PFSK-1 (cell line): ENCODE measurements at regions not wholly inside any gene's neighbourhood (a gene's known extent, or its start where the extent isn't known, plus 50 kb on each side); places are given as distances from the start of the nearest gene placed in this dataset.

ENCODE experiments used
- FOXP2 ChIP-seq: optimal IDR thresholded peaks from 2 replicates; pipeline ENCODE3; 2011; ENCODE audit warnings: borderline replicate concordance, control low read depth, inconsistent platforms; ENCODE audit not compliant: insufficient read depth; ENCODE audit errors: extremely low read length, extremely low read depth
- POLR2AphosphoS5 ChIP-seq: IDR thresholded peaks from 2 replicates; pipeline ENCODE4 v1.6.1; 2012; ENCODE audit warnings: low read depth, mild to moderate bottlenecking, control low read depth, low read length, moderate library complexity
- REST ChIP-seq, 2 experiments: IDR thresholded peaks; 2 replicates each; pipeline versions ENCODE4 v1.6.1 to v1.8.0; 2011 to 2012; ENCODE audit warnings: low read depth in 2 of 2, low read length in 2 of 2, control low read depth in 1 of 2, inconsistent platforms in 1 of 2, mild to moderate bottlenecking in 1 of 2, moderate library complexity in 1 of 2; ENCODE audit not compliant: insufficient read depth in 1 of 2
- SIN3A ChIP-seq: IDR thresholded peaks from 2 replicates; pipeline ENCODE4 v1.6.1; 2012; ENCODE audit warnings: mild to moderate bottlenecking, low read length, moderate library complexity, borderline replicate concordance; ENCODE audit not compliant: insufficient read depth
- TAF1 ChIP-seq: IDR thresholded peaks from 2 replicates; pipeline ENCODE4 v1.6.1; 2012; ENCODE audit warnings: low read length, control low read depth, borderline replicate concordance; ENCODE audit not compliant: insufficient read depth

GRCh38 chr14:56040121-56040520, 78.1 kb upstream of the PELI2 start:
- TF ChIP-seq FOXP2 (no peak), POLR2AphosphoS5 (no peak), SIN3A (no peak), REST (IDR thresholded peaks at IDR 0.05; ENCODE audit: insufficient read depth in 1 of 2, low read depth in 2 of 2, low read length in 2 of 2) (no peak), TAF1 (no peak)

GRCh38 chr14:56044196-56044595, 74.0 kb upstream of the PELI2 start:
- no peak for TF ChIP-seq POLR2AphosphoS5
- TF ChIP-seq FOXP2 = no peak
- TF ChIP-seq TAF1 = no peak
- TF ChIP-seq REST (IDR thresholded peaks at IDR 0.05; ENCODE audit: insufficient read depth in 1 of 2, low read depth in 2 of 2, low read length in 2 of 2) = no peak
- TF ChIP-seq SIN3A = no peak

- TF ChIP-seq TAF1 (no peak), POLR2AphosphoS5 (no peak), REST (IDR thresholded peaks at IDR 0.05; ENCODE audit: insufficient read depth in 1 of 2, low read depth in 2 of 2, low read length in 2 of 2) (no peak)
These were observed 71.7 kb upstream of the PELI2 start for GRCh38 chr14:56046546-56046945.

- no peak for TF ChIP-seq REST (IDR thresholded peaks at IDR 0.05; ENCODE audit: insufficient read depth in 1 of 2, low read depth in 2 of 2, low read length in 2 of 2)
- no peak for TF ChIP-seq FOXP2
- no peak for TF ChIP-seq SIN3A
- no peak for TF ChIP-seq POLR2AphosphoS5
- TF ChIP-seq TAF1 = no peak
These were observed 71.2 kb upstream of the PELI2 start for GRCh38 chr14:56046996-56047395.

- TF ChIP-seq FOXP2 (no peak), TAF1 (no peak), POLR2AphosphoS5 (no peak), SIN3A (no peak), REST (IDR thresholded peaks at IDR 0.05; ENCODE audit: insufficient read depth in 1 of 2, low read depth in 2 of 2, low read length in 2 of 2) (no peak)
These were observed 68.7 kb upstream of the PELI2 start for GRCh38 chr14:56049536-56049935.
